Neural cell (in vitro differentiated cells): ENCODE measurements at regions not wholly inside any gene's neighbourhood (a gene's known extent, or its start where the extent isn't known, plus 50 kb on each side); places are given as distances from the start of the nearest gene placed in this dataset.

ENCODE experiments used
- H2AFZ ChIP-seq: fragments of 200-600, 300-800 bp; sonication (generic), shearing (Covaris generic); 2 replicates; pipeline ENCODE4 v1.6.0; 2014; ENCODE audit warnings: low read depth, mild to moderate bottlenecking, antibody characterized with exemption, low read length, moderate library complexity
- H3F3A ChIP-seq: fragments of 200-600 bp; shearing (Covaris generic); 2 replicates; pipeline ENCODE4 v1.6.1; 2016; ENCODE audit warnings: mild to moderate bottlenecking, moderate library complexity, mixed read lengths, antibody characterized with exemption, low read length; ENCODE audit not compliant: insufficient read depth, poor library complexity, severe bottlenecking
- H3K27ac ChIP-seq: fragments of 200-600, 300-800 bp; sonication (generic), shearing (Covaris generic); 2 replicates; pipeline ENCODE4 v1.5.1; 2014; ENCODE audit warnings: mild to moderate bottlenecking, low read length, moderate library complexity
- H3K27me3 ChIP-seq: fragments of 300-800, 200-600 bp; sonication (generic), shearing (Covaris generic); 2 replicates; pipeline ENCODE4 v1.6.0; 2014; ENCODE audit warnings: mild to moderate bottlenecking, low read depth, low read length, moderate library complexity; ENCODE audit not compliant: insufficient read depth
- H3K36me3 ChIP-seq: fragments of 300-800, 200-600 bp; sonication (generic), shearing (Covaris generic); 2 replicates; pipeline ENCODE4 v1.5.1; 2014; ENCODE audit warnings: mild to moderate bottlenecking, antibody characterized with exemption, low read length, moderate library complexity; ENCODE audit not compliant: insufficient read depth
- H3K4me2 ChIP-seq: fragments of 300-800, 200-600 bp; sonication (generic), shearing (Covaris generic); 2 replicates; pipeline ENCODE4 v1.6.0; 2014; ENCODE audit warnings: mild to moderate bottlenecking, low read length
- H3K4me3 ChIP-seq: fragments of 300-800, 200-600 bp; sonication (generic), shearing (Covaris generic); 2 replicates; pipeline ENCODE4 v1.5.1; 2014; ENCODE audit warnings: mild to moderate bottlenecking, low read length, moderate library complexity
- H3K79me2 ChIP-seq: fragments of 200-600 bp; shearing (Covaris generic); replicated peaks from 2 replicates; pipeline ENCODE4 v1.6.0; 2014; ENCODE audit warnings: mild to moderate bottlenecking, low read length, moderate library complexity; ENCODE audit not compliant: insufficient read depth
- H3K9ac ChIP-seq: fragments of 300-800, 200-600 bp; sonication (generic), shearing (Covaris generic); 2 replicates; pipeline ENCODE4 v1.6.1; 2016; ENCODE audit warnings: mild to moderate bottlenecking, low read length, mixed read lengths
- H3K9me2 ChIP-seq: fragments of 200-600 bp; shearing (Covaris generic); 2 replicates; pipeline ENCODE4 v1.6.1; 2016; ENCODE audit warnings: mild to moderate bottlenecking, low read length, mixed read lengths; ENCODE audit not compliant: insufficient read depth
- H3K9me3 ChIP-seq: fragments of 200-600, 300-800 bp; sonication (generic), shearing (Covaris generic); 2 replicates; pipeline ENCODE4 v1.6.1; 2016; ENCODE audit warnings: mild to moderate bottlenecking, mixed run types, low read length, moderate library complexity, mixed read lengths
- H4K20me1 ChIP-seq: fragments of 200-600 bp; shearing (Covaris generic); 2 replicates; pipeline ENCODE4 v1.6.1; 2016; ENCODE audit warnings: mild to moderate bottlenecking, mixed run types; ENCODE audit not compliant: insufficient read depth
- EP300 ChIP-seq: fragments of 450-650 bp; conservative IDR thresholded peaks from 2 replicates; pipeline ENCODE4 v1.6.1; 2014; ENCODE audit warnings: antibody characterized with exemption, mild to moderate bottlenecking, moderate library complexity; ENCODE audit not compliant: poor library complexity, severe bottlenecking
- EZH2 ChIP-seq: fragments of 200-600, 300-800 bp; shearing (Covaris generic), sonication (generic); IDR thresholded peaks from 2 replicates; pipeline ENCODE4 v1.6.1; 2014; ENCODE audit warnings: antibody characterized with exemption, low read length, borderline replicate concordance, mild to moderate bottlenecking; ENCODE audit not compliant: insufficient read depth, poor library complexity, severe bottlenecking
- MXI1 ChIP-seq: fragments of 450-650 bp; conservative IDR thresholded peaks from 2 replicates; pipeline ENCODE4 v1.6.1; 2014; ENCODE audit warnings: antibody characterized with exemption, mild to moderate bottlenecking; ENCODE audit not compliant: poor library complexity, severe bottlenecking
- POLR2AphosphoS5 ChIP-seq: IDR thresholded peaks from 2 replicates; pipeline ENCODE4 v1.6.1; 2012
- RAD21 ChIP-seq: fragments of 450-650 bp; conservative IDR thresholded peaks from 2 replicates; pipeline ENCODE4 v1.6.1; 2014; ENCODE audit warnings: antibody characterized with exemption, mild to moderate bottlenecking, moderate library complexity
- SMC3 ChIP-seq: fragments of 450-650 bp; conservative IDR thresholded peaks from 2 replicates; pipeline ENCODE4 v1.6.1; 2014; ENCODE audit warnings: antibody characterized with exemption, mild to moderate bottlenecking, moderate library complexity; ENCODE audit not compliant: poor library complexity
- TAF1 ChIP-seq: IDR thresholded peaks from 2 replicates; pipeline ENCODE4 v1.6.1; 2012; ENCODE audit warnings: low read depth
- TF ChIP-seq, protein P1 (sequence below): IDR thresholded peaks from 2 replicates; pipeline ENCODE4 v1.6.1; 2012; ENCODE audit warnings: borderline replicate concordance
- TF ChIP-seq, protein P2 (sequence below): fragments of 450-650 bp; IDR thresholded peaks from 2 replicates; pipeline ENCODE4 v1.5.1; 2014; ENCODE audit warnings: antibody characterized with exemption, mild to moderate bottlenecking, moderate library complexity; ENCODE audit not compliant: poor library complexity, severe bottlenecking

DNA sequence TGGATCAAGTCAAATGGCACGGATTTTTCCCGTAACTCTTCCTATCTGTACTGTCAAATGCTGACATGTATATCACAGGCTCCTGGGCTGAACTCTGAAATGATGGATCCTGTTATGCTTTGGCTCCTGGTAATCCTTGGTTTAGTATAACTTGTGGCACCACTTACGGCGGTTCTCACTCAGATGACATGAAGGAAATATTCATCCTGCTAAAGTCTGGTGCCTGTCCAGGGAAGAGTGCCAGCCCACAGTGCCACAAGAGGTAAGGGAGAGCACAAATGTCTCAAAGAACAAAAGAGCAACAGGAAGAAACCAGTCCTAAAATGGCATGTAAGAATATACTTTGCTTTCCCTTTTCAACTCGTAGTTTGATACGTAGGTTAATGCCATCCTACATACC is 93.1 kb upstream of the TAB2 start:
- Histone ChIP-seq H3K27ac (no peak overlapping the region), H3K36me3 (no peaks in the 10 kb centered on the region), H3K4me2 (no peak overlapping the region), H3K9ac (no peak overlapping the region), H3K9me2 (no peaks in the 10 kb centered on the region), H3K9me3 (no peaks in the 10 kb centered on the region), H4K20me1 (no peaks in the 10 kb centered on the region), H3K4me3 (no peak overlapping the region), H3F3A (no peaks in the 10 kb centered on the region), H3K27me3 (no peaks in the 10 kb centered on the region), H2AFZ (no peak overlapping the region), H3K79me2 (no peaks in the 10 kb centered on the region)
- TF ChIP-seq, protein P1, sequence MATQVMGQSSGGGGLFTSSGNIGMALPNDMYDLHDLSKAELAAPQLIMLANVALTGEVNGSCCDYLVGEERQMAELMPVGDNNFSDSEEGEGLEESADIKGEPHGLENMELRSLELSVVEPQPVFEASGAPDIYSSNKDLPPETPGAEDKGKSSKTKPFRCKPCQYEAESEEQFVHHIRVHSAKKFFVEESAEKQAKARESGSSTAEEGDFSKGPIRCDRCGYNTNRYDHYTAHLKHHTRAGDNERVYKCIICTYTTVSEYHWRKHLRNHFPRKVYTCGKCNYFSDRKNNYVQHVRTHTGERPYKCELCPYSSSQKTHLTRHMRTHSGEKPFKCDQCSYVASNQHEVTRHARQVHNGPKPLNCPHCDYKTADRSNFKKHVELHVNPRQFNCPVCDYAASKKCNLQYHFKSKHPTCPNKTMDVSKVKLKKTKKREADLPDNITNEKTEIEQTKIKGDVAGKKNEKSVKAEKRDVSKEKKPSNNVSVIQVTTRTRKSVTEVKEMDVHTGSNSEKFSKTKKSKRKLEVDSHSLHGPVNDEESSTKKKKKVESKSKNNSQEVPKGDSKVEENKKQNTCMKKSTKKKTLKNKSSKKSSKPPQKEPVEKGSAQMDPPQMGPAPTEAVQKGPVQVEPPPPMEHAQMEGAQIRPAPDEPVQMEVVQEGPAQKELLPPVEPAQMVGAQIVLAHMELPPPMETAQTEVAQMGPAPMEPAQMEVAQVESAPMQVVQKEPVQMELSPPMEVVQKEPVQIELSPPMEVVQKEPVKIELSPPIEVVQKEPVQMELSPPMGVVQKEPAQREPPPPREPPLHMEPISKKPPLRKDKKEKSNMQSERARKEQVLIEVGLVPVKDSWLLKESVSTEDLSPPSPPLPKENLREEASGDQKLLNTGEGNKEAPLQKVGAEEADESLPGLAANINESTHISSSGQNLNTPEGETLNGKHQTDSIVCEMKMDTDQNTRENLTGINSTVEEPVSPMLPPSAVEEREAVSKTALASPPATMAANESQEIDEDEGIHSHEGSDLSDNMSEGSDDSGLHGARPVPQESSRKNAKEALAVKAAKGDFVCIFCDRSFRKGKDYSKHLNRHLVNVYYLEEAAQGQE = no peak
- TF ChIP-seq RAD21 = no peak
- TF ChIP-seq EZH2 = no peak
- no peak for TF ChIP-seq SMC3
- TF ChIP-seq EP300 = no peak
- no peak for TF ChIP-seq MXI1
- TF ChIP-seq TAF1 = no peak
- TF ChIP-seq, protein P2, sequence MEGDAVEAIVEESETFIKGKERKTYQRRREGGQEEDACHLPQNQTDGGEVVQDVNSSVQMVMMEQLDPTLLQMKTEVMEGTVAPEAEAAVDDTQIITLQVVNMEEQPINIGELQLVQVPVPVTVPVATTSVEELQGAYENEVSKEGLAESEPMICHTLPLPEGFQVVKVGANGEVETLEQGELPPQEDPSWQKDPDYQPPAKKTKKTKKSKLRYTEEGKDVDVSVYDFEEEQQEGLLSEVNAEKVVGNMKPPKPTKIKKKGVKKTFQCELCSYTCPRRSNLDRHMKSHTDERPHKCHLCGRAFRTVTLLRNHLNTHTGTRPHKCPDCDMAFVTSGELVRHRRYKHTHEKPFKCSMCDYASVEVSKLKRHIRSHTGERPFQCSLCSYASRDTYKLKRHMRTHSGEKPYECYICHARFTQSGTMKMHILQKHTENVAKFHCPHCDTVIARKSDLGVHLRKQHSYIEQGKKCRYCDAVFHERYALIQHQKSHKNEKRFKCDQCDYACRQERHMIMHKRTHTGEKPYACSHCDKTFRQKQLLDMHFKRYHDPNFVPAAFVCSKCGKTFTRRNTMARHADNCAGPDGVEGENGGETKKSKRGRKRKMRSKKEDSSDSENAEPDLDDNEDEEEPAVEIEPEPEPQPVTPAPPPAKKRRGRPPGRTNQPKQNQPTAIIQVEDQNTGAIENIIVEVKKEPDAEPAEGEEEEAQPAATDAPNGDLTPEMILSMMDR = no peak
- TF ChIP-seq POLR2AphosphoS5 = no peak

DNA sequence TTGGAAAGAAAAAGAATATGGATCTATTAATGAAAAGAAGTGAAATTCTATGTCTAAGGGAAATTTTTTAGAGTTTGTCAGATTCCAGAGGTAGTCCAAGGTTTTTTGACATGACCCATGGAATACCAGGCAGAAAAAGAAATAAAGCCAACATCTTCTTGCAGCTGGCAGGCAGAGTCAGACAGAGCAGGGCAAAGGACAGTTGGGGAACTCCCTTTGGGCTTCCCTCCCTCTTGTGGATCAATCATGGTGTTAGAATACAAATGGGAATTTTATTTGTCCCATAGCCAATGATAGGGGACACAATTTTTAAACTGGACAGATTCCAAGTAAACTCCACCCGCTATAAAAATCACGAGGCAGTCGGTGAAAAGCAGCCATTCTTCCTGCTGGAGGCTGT is 92.1 kb upstream of the TAB2 start:
- Histone ChIP-seq H3K9ac (no peak overlapping the region), H3F3A (no peaks in the 10 kb centered on the region), H3K36me3 (no peaks in the 10 kb centered on the region), H3K4me2 (no peak overlapping the region), H3K4me3 (no peak overlapping the region), H3K79me2 (no peaks in the 10 kb centered on the region), H3K27me3 (no peaks in the 10 kb centered on the region), H2AFZ (no peak overlapping the region), H3K27ac (no peak overlapping the region), H3K9me2 (no peaks in the 10 kb centered on the region), H3K9me3 (no peaks in the 10 kb centered on the region), H4K20me1 (no peaks in the 10 kb centered on the region)
- no peak for TF ChIP-seq EZH2
- no peak for TF ChIP-seq RAD21
- TF ChIP-seq POLR2AphosphoS5 = no peak
- TF ChIP-seq, protein P1 = no peak
- no peak for TF ChIP-seq TAF1
- no peak for TF ChIP-seq EP300
- no peak for TF ChIP-seq SMC3
- TF ChIP-seq MXI1 = no peak
- TF ChIP-seq, protein P2 = no peak
